ENCODE measurements at regions not wholly inside any gene's neighbourhood (a gene's known extent, or its start where the extent isn't known, plus 50 kb on each side); places are given as distances from the start of the nearest gene placed in this dataset.

GRCh38 chr20:58038123-58038654, 190.3 kb downstream of the ANKRD60 start:
- TF ChIP-seq CTCF (IDR thresholded peaks at IDR 0.05) (no peak), EP300 (IDR thresholded peaks at IDR 0.05) (no peak)

Data from tibial nerve (tissue), 4 donors.